Endodermal cell (in vitro differentiated cells): ENCODE measurements at regions not wholly inside any gene's neighbourhood (a gene's known extent, or its start where the extent isn't known, plus 50 kb on each side); places are given as distances from the start of the nearest gene placed in this dataset.

Experiments
- DNase-seq: peaks from one replicate; pipeline ENCODE4 v3.0.0-alpha.2; 2017
- H3K27ac ChIP-seq: 2 replicates; pipeline ENCODE4 v1.5.1; 2013; ENCODE audit warnings: mild to moderate bottlenecking, low read depth, low read length, moderate library complexity
- H3K27me3 ChIP-seq: 2 replicates; pipeline ENCODE4 v1.6.1; 2013; ENCODE audit warnings: mild to moderate bottlenecking, low read length, moderate library complexity; ENCODE audit not compliant: insufficient read depth, control insufficient read depth, poor library complexity, severe bottlenecking
- H3K36me3 ChIP-seq: 2 replicates; pipeline ENCODE4 v1.7.0; 2013; ENCODE audit warnings: mild to moderate bottlenecking, low read length, moderate library complexity; ENCODE audit not compliant: control insufficient read depth, insufficient read depth
- H3K4me1 ChIP-seq: one replicate; pipeline ENCODE4 v1.7.0; 2013; ENCODE audit warnings: low read length; ENCODE audit not compliant: control insufficient read depth, insufficient read depth
- H3K4me3 ChIP-seq: 2 replicates; pipeline ENCODE4 v1.5.1; 2013; ENCODE audit warnings: mild to moderate bottlenecking, low read length, moderate library complexity
- H3K9ac ChIP-seq: 2 replicates; pipeline ENCODE4 v1.6.1; 2013; ENCODE audit warnings: mild to moderate bottlenecking, low read length, moderate library complexity; ENCODE audit not compliant: poor library complexity, severe bottlenecking; ENCODE audit errors: extremely low read depth
- H3K9me3 ChIP-seq: 2 replicates; pipeline ENCODE4 v1.6.1; 2013; ENCODE audit warnings: mild to moderate bottlenecking, low read length, moderate library complexity; ENCODE audit not compliant: control insufficient read depth
- H3K27ac Mint-ChIP-seq: 2 replicates; pipeline ENCODE4 v1.8.0; 2020; ENCODE audit warnings: mixed read lengths
- H3K27me3 Mint-ChIP-seq: 2 replicates; pipeline ENCODE4 v1.8.0; 2021; ENCODE audit warnings: mild to moderate bottlenecking, mixed read lengths; ENCODE audit not compliant: insufficient read depth
- H3K36me3 Mint-ChIP-seq: 2 replicates; pipeline ENCODE4 v1.8.0; 2020; ENCODE audit warnings: low read depth, mixed read lengths
- H3K4me1 Mint-ChIP-seq: 2 replicates; pipeline ENCODE4 v1.8.0; 2020; ENCODE audit warnings: mixed read lengths
- H3K4me3 Mint-ChIP-seq: 2 replicates; pipeline ENCODE4 v1.8.0; 2020; ENCODE audit warnings: mild to moderate bottlenecking, moderate library complexity, mixed read lengths
- H3K9me3 Mint-ChIP-seq: 2 replicates; pipeline ENCODE4 v1.8.0; 2020; ENCODE audit warnings: mild to moderate bottlenecking, mixed read lengths
- CTCF ChIP-seq: fragments of 200-600 bp; sonication (generic); conservative IDR thresholded peaks from 2 replicates; pipeline ENCODE4 v1.5.0; 2021; ENCODE audit warnings: antibody characterized with exemption, mild to moderate bottlenecking
- WGBS, 2 experiments: methylation state at CpG; one replicate each; pipeline versions ENCODE4 v1.1.5 to v1.1.7; 2013; ENCODE audit warnings: missing lambda C conversion rate in 2 of 2, mixed read lengths in 1 of 2; ENCODE audit not compliant: insufficient coverage in 1 of 2, insufficient read length in 1 of 2; 5-methylcytosine and 5-hydroxymethylcytosine counted together

- Mint-ChIP-seq H3K4me3 (no peak overlapping the region), H3K4me1 (peaks cover 16% of the 10 kb centered on the region), H3K27ac (no peak overlapping the region), H3K36me3 (no peaks in the 10 kb centered on the region), H3K27me3 (no peaks in the 10 kb centered on the region), H3K9me3 (peaks cover 2% of the 10 kb centered on the region)
- DNase-seq, result no peak
- Histone ChIP-seq H3K9ac (no peak overlapping the region), H3K27me3 (no peaks in the 10 kb centered on the region), H3K4me1 (no peaks in the 10 kb centered on the region), H3K27ac (no peak overlapping the region), H3K4me3 (no peak overlapping the region), H3K36me3 (no peaks in the 10 kb centered on the region), H3K9me3 (no peaks in the 10 kb centered on the region)
- 100% methylated on average over 1 of the region's 1 CpG; no CpG with 5 or more reads in 1 of the 2 experiments for WGBS, 2 experiments
- TF ChIP-seq CTCF, result no peak
Measured at GRCh38 chr13:48923376-48923775, 52.3 kb upstream of the FNDC3A start.

GRCh38 chr13:48925001-48925400 lies 50.7 kb upstream of the FNDC3A start:
- Mint-ChIP-seq H3K27ac (no peak overlapping the region), H3K4me3 (no peak overlapping the region), H3K36me3 (no peaks in the 10 kb centered on the region), H3K9me3 (peaks cover 2% of the 10 kb centered on the region), H3K4me1 (peaks cover 13% of the 10 kb centered on the region), H3K27me3 (no peaks in the 10 kb centered on the region)
- Histone ChIP-seq H3K4me3 (no peak overlapping the region), H3K36me3 (no peaks in the 10 kb centered on the region), H3K9me3 (no peaks in the 10 kb centered on the region), H3K27me3 (no peaks in the 10 kb centered on the region), H3K27ac (no peak overlapping the region), H3K4me1 (no peaks in the 10 kb centered on the region), H3K9ac (no peak overlapping the region)
- no peak for DNase-seq
- 92 to 96% methylated on average over 2 of the region's 2 CpGs for WGBS, 2 experiments
- no peak for TF ChIP-seq CTCF
